ENCODE measurements at regions not wholly inside any gene's neighbourhood (a gene's known extent, or its start where the extent isn't known, plus 50 kb on each side); places are given as distances from the start of the nearest gene placed in this dataset.

DNA sequence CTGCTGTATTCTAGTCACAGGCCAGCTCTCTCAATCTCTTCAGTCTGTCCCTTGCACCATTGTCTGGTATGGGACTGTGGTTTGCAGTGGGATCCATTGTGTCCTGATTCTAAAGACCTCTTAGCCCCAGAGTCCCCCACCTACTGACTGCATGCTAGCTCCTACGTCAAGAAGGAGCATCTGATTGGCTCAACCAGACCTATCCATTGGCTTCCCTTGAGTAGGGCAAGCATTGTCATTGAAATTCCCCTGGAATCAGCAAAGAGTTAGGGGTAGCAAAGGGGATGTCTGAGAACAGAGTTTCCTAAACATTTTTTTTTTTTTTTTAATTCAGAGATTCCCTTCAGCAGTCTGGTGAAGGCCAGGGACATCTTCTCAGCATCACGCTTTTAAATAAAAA lies 175.3 kb upstream of the MPHOSPH6 start:
- intact Hi-C loops (cut with micrococcal nuclease; ENCODE audit: unreplicated experiment), result no loop called here
- ATAC-seq, result no peak
- CTCF ChIA-PET, result no interaction called here
- no peaks in the 10 kb centered on the region for H3K4me1 ChIP-seq (ENCODE audit: control insufficient read depth, insufficient read depth, low read length)
- no peak for TF ChIP-seq SIN3A (IDR thresholded peaks at IDR 0.05; ENCODE audit: borderline replicate concordance, insufficient read depth, low read depth, low read length)
- no peak for TF ChIP-seq POLR2AphosphoS5 (IDR thresholded peaks at IDR 0.05; ENCODE audit: low read depth, low read length)
- TF ChIP-seq, protein P1, sequence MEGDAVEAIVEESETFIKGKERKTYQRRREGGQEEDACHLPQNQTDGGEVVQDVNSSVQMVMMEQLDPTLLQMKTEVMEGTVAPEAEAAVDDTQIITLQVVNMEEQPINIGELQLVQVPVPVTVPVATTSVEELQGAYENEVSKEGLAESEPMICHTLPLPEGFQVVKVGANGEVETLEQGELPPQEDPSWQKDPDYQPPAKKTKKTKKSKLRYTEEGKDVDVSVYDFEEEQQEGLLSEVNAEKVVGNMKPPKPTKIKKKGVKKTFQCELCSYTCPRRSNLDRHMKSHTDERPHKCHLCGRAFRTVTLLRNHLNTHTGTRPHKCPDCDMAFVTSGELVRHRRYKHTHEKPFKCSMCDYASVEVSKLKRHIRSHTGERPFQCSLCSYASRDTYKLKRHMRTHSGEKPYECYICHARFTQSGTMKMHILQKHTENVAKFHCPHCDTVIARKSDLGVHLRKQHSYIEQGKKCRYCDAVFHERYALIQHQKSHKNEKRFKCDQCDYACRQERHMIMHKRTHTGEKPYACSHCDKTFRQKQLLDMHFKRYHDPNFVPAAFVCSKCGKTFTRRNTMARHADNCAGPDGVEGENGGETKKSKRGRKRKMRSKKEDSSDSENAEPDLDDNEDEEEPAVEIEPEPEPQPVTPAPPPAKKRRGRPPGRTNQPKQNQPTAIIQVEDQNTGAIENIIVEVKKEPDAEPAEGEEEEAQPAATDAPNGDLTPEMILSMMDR (IDR thresholded peaks at IDR 0.05), result no peak
- TF ChIP-seq TCF7L2 (IDR thresholded peaks at IDR 0.05; ENCODE audit: low read depth, low read length), result no peak
- TF ChIP-seq, protein P2, sequence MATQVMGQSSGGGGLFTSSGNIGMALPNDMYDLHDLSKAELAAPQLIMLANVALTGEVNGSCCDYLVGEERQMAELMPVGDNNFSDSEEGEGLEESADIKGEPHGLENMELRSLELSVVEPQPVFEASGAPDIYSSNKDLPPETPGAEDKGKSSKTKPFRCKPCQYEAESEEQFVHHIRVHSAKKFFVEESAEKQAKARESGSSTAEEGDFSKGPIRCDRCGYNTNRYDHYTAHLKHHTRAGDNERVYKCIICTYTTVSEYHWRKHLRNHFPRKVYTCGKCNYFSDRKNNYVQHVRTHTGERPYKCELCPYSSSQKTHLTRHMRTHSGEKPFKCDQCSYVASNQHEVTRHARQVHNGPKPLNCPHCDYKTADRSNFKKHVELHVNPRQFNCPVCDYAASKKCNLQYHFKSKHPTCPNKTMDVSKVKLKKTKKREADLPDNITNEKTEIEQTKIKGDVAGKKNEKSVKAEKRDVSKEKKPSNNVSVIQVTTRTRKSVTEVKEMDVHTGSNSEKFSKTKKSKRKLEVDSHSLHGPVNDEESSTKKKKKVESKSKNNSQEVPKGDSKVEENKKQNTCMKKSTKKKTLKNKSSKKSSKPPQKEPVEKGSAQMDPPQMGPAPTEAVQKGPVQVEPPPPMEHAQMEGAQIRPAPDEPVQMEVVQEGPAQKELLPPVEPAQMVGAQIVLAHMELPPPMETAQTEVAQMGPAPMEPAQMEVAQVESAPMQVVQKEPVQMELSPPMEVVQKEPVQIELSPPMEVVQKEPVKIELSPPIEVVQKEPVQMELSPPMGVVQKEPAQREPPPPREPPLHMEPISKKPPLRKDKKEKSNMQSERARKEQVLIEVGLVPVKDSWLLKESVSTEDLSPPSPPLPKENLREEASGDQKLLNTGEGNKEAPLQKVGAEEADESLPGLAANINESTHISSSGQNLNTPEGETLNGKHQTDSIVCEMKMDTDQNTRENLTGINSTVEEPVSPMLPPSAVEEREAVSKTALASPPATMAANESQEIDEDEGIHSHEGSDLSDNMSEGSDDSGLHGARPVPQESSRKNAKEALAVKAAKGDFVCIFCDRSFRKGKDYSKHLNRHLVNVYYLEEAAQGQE (IDR thresholded peaks at IDR 0.05; ENCODE audit: insufficient read depth in 1 of 2, low read depth in 2 of 2, low read length in 1 of 2), result no peak
- no peak overlapping the region for H3K4me3 ChIP-seq (ENCODE audit: low read depth in 2 of 2, low read length in 2 of 2)
- H3K27ac ChIP-seq (ENCODE audit: low read length), result no peak overlapping the region
- no peaks in the 10 kb centered on the region for H3K36me3 ChIP-seq (ENCODE audit: control insufficient read depth, insufficient read depth, low read length)
- H3K9me3 ChIP-seq (ENCODE audit: control insufficient read depth, insufficient read depth, low read depth, low read length), result no peaks in the 10 kb centered on the region
- no TSS peak for BruUV-seq (replicated peaks)
- in situ Hi-C loops (cut with HindIII; ENCODE audit: low pct_unique_long_range_greater_than_20kb, low sequenced_read_pairs), result no loop called here
- POLR2A ChIA-PET, result no interaction called here
- no peak for DNase-seq (ENCODE audit: low read depth, low spot score)
- H3K27me3 ChIP-seq (ENCODE audit: control insufficient read depth, insufficient read depth, low read length), result no peaks in the 10 kb centered on the region

DNA sequence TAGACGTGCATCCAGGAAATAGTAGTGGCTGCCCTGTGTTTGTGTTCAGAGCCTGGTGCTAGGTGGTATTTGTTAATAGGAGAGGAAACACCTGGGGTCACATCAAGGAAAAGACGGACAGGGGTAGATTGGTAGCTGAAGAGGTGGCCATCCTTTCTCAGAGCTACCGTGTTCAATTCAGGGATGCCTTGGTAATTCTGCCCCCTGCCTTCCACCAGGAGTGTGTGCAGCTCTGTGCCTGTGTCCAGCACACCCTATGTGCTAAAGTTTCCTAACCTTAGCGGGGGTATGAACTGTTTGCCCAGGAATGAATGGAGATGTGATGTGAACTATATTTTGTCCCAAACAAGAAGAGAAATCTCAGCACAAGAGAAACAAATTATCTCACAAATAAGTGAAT lies 174.1 kb upstream of the MPHOSPH6 start:
- DNase-seq (ENCODE audit: low read depth, low spot score) (no peak), ATAC-seq (no peak)
- CTCF ChIA-PET, result no interaction called here
- H3K27ac ChIP-seq (ENCODE audit: low read length), result no peak overlapping the region
- no peaks in the 10 kb centered on the region for H3K36me3 ChIP-seq (ENCODE audit: control insufficient read depth, insufficient read depth, low read length)
- in situ Hi-C loops (cut with HindIII; ENCODE audit: low pct_unique_long_range_greater_than_20kb, low sequenced_read_pairs), result no loop called here
- no peaks in the 10 kb centered on the region for H3K4me1 ChIP-seq (ENCODE audit: control insufficient read depth, insufficient read depth, low read length)
- H3K9me3 ChIP-seq (ENCODE audit: control insufficient read depth, insufficient read depth, low read depth, low read length), result no peaks in the 10 kb centered on the region
- TF ChIP-seq, protein P1 (IDR thresholded peaks at IDR 0.05), result peak; percentile 25; the same call in 1 of the 2 replicates
- no peak for TF ChIP-seq TCF7L2 (IDR thresholded peaks at IDR 0.05; ENCODE audit: low read depth, low read length)
- intact Hi-C loops (cut with micrococcal nuclease; ENCODE audit: unreplicated experiment), result no loop called here
- H3K4me3 ChIP-seq (ENCODE audit: low read depth in 2 of 2, low read length in 2 of 2), result no peak overlapping the region
- BruUV-seq (replicated peaks), result no TSS peak
- POLR2A ChIA-PET, result no interaction called here
- no peaks in the 10 kb centered on the region for H3K27me3 ChIP-seq (ENCODE audit: control insufficient read depth, insufficient read depth, low read length)
